Upper lobe of left lung (tissue), 4 donors: ENCODE measurements at regions not wholly inside any gene's neighbourhood (a gene's known extent, or its start where the extent isn't known, plus 50 kb on each side); places are given as distances from the start of the nearest gene placed in this dataset.

Experiments used
- CTCF ChIP-seq, 6 experiments: fragments of 450-650 bp in 4 of 6; fragments of 200-600 bp in 2 of 6; sonication (generic) in 2 of 6; IDR thresholded peaks; one replicate each; pipeline ENCODE4 v1.5.1; 2016 to 2019; ENCODE audit warnings: antibody characterized with exemption in 6 of 6
- EP300 ChIP-seq, 4 donors: sonication (generic); formaldehyde crosslinking; IDR thresholded peaks; one replicate each; pipeline ENCODE4 v1.5.1; 2017; ENCODE audit warnings: antibody characterized with exemption in 4 of 4, control low read depth in 2 of 4
- POLR2A ChIP-seq, 4 donors: fragments of 450-650 bp; IDR thresholded peaks; one replicate each; pipeline ENCODE4 v1.5.1; 2016 to 2017; ENCODE audit warnings: antibody characterized with exemption in 4 of 4, mild to moderate bottlenecking in 2 of 4

- TF ChIP-seq CTCF (IDR thresholded peaks at IDR 0.05) (peak in 2 of 6 experiments; percentile 15 to 22), EP300 (IDR thresholded peaks at IDR 0.05) (no peak), POLR2A (IDR thresholded peaks at IDR 0.05) (no peak)
Observed at GRCh38 chr20:40442181-40442963, 246.7 kb downstream of the MAFB start.
